ENCODE measurements at regions not wholly inside any gene's neighbourhood (a gene's known extent, or its start where the extent isn't known, plus 50 kb on each side); places are given as distances from the start of the nearest gene placed in this dataset.

GRCh38 chr13:105266615-105267014 is 1268.8 kb downstream of the EFNB2 start:
- Histone ChIP-seq H3K27me3 (no peaks in the 10 kb centered on the region), H3K4me1 (no peaks in the 10 kb centered on the region)
- intact Hi-C loops (cut with DNase I), result no loop called here

GRCh38 chr13:105262579-105262978 is 1272.9 kb downstream of the EFNB2 start:
- no peak for TF ChIP-seq CTCF (IDR thresholded peaks at IDR 0.05)
- no peak for DNase-seq (ENCODE audit: low spot score in 2 of 2)
- H3K9me3 ChIP-seq, result no peaks in the 10 kb centered on the region

More at GRCh38 chr13:105266615-105267014, 1268.8 kb downstream of the EFNB2 start:
- Histone ChIP-seq H3K4me3 (no peak overlapping the region), H3K27ac (no peak overlapping the region), H3K9me3 (no peaks in the 10 kb centered on the region), H3K36me3 (no peaks in the 10 kb centered on the region)
- no peak for TF ChIP-seq CTCF (IDR thresholded peaks at IDR 0.05)
- no peak for DNase-seq (ENCODE audit: low spot score in 2 of 2)

GRCh38 chr13:105259426-105259825 is 1276.0 kb downstream of the EFNB2 start:
- H3K4me1 ChIP-seq, result no peaks in the 10 kb centered on the region
- H3K9me3 ChIP-seq, result no peaks in the 10 kb centered on the region
- H3K36me3 ChIP-seq, result no peaks in the 10 kb centered on the region
- no peaks in the 10 kb centered on the region for H3K27me3 ChIP-seq
- intact Hi-C loops (cut with DNase I), result no loop called here
- no peak overlapping the region for H3K27ac ChIP-seq
- no peak for DNase-seq (ENCODE audit: low spot score in 2 of 2)
- H3K4me3 ChIP-seq, result no peak overlapping the region
- no peak for TF ChIP-seq CTCF (IDR thresholded peaks at IDR 0.05)

More at GRCh38 chr13:105262579-105262978, 1272.9 kb downstream of the EFNB2 start:
- Histone ChIP-seq H3K27me3 (no peaks in the 10 kb centered on the region), H3K36me3 (no peaks in the 10 kb centered on the region), H3K4me1 (no peaks in the 10 kb centered on the region), H3K4me3 (no peak overlapping the region), H3K27ac (no peak overlapping the region)
- intact Hi-C loops (cut with DNase I), result no loop called here

- no peaks in the 10 kb centered on the region for H3K36me3 ChIP-seq
- TF ChIP-seq CTCF (IDR thresholded peaks at IDR 0.05), result no peak
- intact Hi-C loops (cut with DNase I), result no loop called here
- H3K27ac ChIP-seq, result no peak overlapping the region
- H3K9me3 ChIP-seq, result no peaks in the 10 kb centered on the region
- H3K27me3 ChIP-seq, result no peaks in the 10 kb centered on the region
- H3K4me3 ChIP-seq, result no peak overlapping the region
- H3K4me1 ChIP-seq, result no peaks in the 10 kb centered on the region
- DNase-seq (ENCODE audit: low spot score in 2 of 2), result no peak
Observed at GRCh38 chr13:105255472-105255871, 1280.0 kb downstream of the EFNB2 start.

GRCh38 chr13:105251293-105251692 is 1284.2 kb downstream of the EFNB2 start:
- Histone ChIP-seq H3K27ac (no peak overlapping the region), H3K4me3 (no peak overlapping the region), H3K9me3 (no peaks in the 10 kb centered on the region), H3K36me3 (no peaks in the 10 kb centered on the region), H3K27me3 (no peaks in the 10 kb centered on the region), H3K4me1 (no peaks in the 10 kb centered on the region)
- intact Hi-C loops (cut with DNase I), result no loop called here
- no peak for DNase-seq (ENCODE audit: low spot score in 2 of 2)
- TF ChIP-seq CTCF (IDR thresholded peaks at IDR 0.05), result no peak

- Histone ChIP-seq H3K4me3 (no peak overlapping the region), H3K27ac (no peak overlapping the region), H3K27me3 (no peaks in the 10 kb centered on the region), H3K4me1 (no peaks in the 10 kb centered on the region), H3K36me3 (no peaks in the 10 kb centered on the region), H3K9me3 (no peaks in the 10 kb centered on the region)
- DNase-seq (ENCODE audit: low spot score in 2 of 2), result no peak
- TF ChIP-seq CTCF (IDR thresholded peaks at IDR 0.05), result no peak
- intact Hi-C loops (cut with DNase I), result no loop called here
Observed at GRCh38 chr13:105247830-105248229, 1287.6 kb downstream of the EFNB2 start.

Data from ascending aorta (tissue), 2 donors.